ENCODE measurements at regions not wholly inside any gene's neighbourhood (a gene's known extent, or its start where the extent isn't known, plus 50 kb on each side); places are given as distances from the start of the nearest gene placed in this dataset.

GRCh38 chr1:68307378-68307787, 75.1 kb upstream of the WLS start:
- H3K36me3 Mint-ChIP-seq (ENCODE audit: insufficient read depth in 1 of 3, low read depth in 3 of 3): no peaks in the 10 kb centered on the region
- no peak overlapping the region for H3K27ac Mint-ChIP-seq

More at GRCh38 chr1:68307378-68307787, 75.1 kb upstream of the WLS start:
- Histone ChIP-seq H3K27me3 (ENCODE audit: insufficient read depth, low read length) (no peaks in the 10 kb centered on the region; the same call in 1 of the 2 replicates), H3K4me1 (ENCODE audit: insufficient read depth, low read length) (no peaks in the 10 kb centered on the region), H2AFZ (ENCODE audit: low read length) (no peak overlapping the region), H4K5ac (ENCODE audit: insufficient read length, low read depth, low read length) (no peak overlapping the region), H3K9ac (ENCODE audit: extremely low read depth, insufficient read length, low read length) (no peak overlapping the region), H2BK15ac (ENCODE audit: low read depth, low read length) (no peak overlapping the region), H4K8ac (replicated peaks; ENCODE audit: insufficient read length, low read depth, low read length) (no peak overlapping the region), H3K18ac (ENCODE audit: insufficient read length, low read depth, low read length) (no peak overlapping the region), H3K14ac (ENCODE audit: insufficient read depth, low read length) (no peak overlapping the region), H4K20me1 (ENCODE audit: control insufficient read depth, insufficient read depth, insufficient read length) (no peaks in the 10 kb centered on the region), H4K91ac (ENCODE audit: insufficient read length, low read depth, low read length) (no peak overlapping the region), H2BK12ac (ENCODE audit: insufficient read length, low read depth, low read length) (no peak overlapping the region), H2AK5ac (ENCODE audit: insufficient read length, low read length) (no peak overlapping the region), H3K23me2 (ENCODE audit: insufficient read length, low read depth, low read length, poor library complexity, severe bottlenecking) (no peaks in the 10 kb centered on the region), H3K23ac (ENCODE audit: insufficient read length, low read depth, low read length) (no peak overlapping the region), H3K56ac (ENCODE audit: insufficient read length, low read depth, low read length) (no peak overlapping the region), H2BK5ac (ENCODE audit: insufficient read length, low read length) (no peak overlapping the region), H3K79me2 (ENCODE audit: insufficient read depth, low read length) (no peaks in the 10 kb centered on the region), H3K4me2 (ENCODE audit: insufficient read depth, insufficient read length, low read length) (no peak overlapping the region), H3T11ph (ENCODE audit: low read length) (no peak overlapping the region), H3K79me1 (ENCODE audit: insufficient read depth, low read depth, low read length, poor library complexity, severe bottlenecking) (no peaks in the 10 kb centered on the region), H2BK20ac (ENCODE audit: low read depth, low read length, poor library complexity, severe bottlenecking) (no peak overlapping the region), H3K4ac (ENCODE audit: low read depth, low read length) (no peak overlapping the region), H3K27ac (ENCODE audit: insufficient read length, low read depth, low read length) (no peak overlapping the region), H3K9me3 (ENCODE audit: control insufficient read depth, low read depth, low read length) (no peaks in the 10 kb centered on the region), H2BK120ac (ENCODE audit: low read depth, low read length, poor library complexity, severe bottlenecking) (no peak overlapping the region)
- no peak for DNase-seq
- TF ChIP-seq CTCF (conservative IDR thresholded peaks at IDR 0.05): no peak
- WGBS (ENCODE audit: extremely low coverage, insufficient read length, low lambda C conversion rate): no CpG with 5 or more reads among the region's 3 CpGs
- no peaks in the 10 kb centered on the region for H3K9me3 Mint-ChIP-seq
- no peak overlapping the region for H3K4me3 Mint-ChIP-seq
- H3K27me3 Mint-ChIP-seq (ENCODE audit: low read depth): peaks cover 54% of the 10 kb centered on the region
- H3K4me1 Mint-ChIP-seq: peaks cover 0 to 2% of the 10 kb centered on the region in 2 experiments; a peak in 1 of 4 replicates
